WTC11 (cell line): ENCODE measurements at regions not wholly inside any gene's neighbourhood (a gene's known extent, or its start where the extent isn't known, plus 50 kb on each side); places are given as distances from the start of the nearest gene placed in this dataset.

Experiments
- ATAC-seq: fragments of 200-7000 bp; cut with Tn5 transposase; 2 replicates; pipeline ENCODE4 v1.10.0; 2021; ENCODE audit warnings: mild to moderate bottlenecking, moderate library complexity
- CTCF ChIA-PET: fragments of 300-600 bp; sonication (Branson Sonifier 250); formaldehyde crosslinking; loops from one replicate; lab custom pipeline; 2021; ENCODE audit warnings: antibody characterized with exemption; lab: Charles Lee
- POLR2A ChIA-PET: fragments of 350-600 bp; sonication (Branson Sonifier 250); formaldehyde crosslinking; loops from one replicate; lab custom pipeline; 2021; ENCODE audit warnings: antibody characterized with exemption; lab: Charles Lee
- DNase-seq: peaks from one replicate; pipeline ENCODE4 v3.0.0; 2021; ENCODE audit warnings: low spot score
- H3K27ac Mint-ChIP-seq: 2 replicates; pipeline ENCODE4 v1.8.0; 2021; ENCODE audit warnings: mixed read lengths
- H3K27me3 Mint-ChIP-seq: 2 replicates; pipeline ENCODE4 v1.8.0; 2021; ENCODE audit warnings: low read depth, mild to moderate bottlenecking, moderate library complexity, mixed read lengths
- H3K36me3 Mint-ChIP-seq: 2 replicates; pipeline ENCODE4 v1.8.0; 2021; ENCODE audit warnings: mixed read lengths
- H3K4me1 Mint-ChIP-seq: 2 replicates; pipeline ENCODE4 v1.8.0; 2022; ENCODE audit warnings: mixed read lengths
- H3K4me3 Mint-ChIP-seq: 2 replicates; pipeline ENCODE4 v1.8.0; 2021; ENCODE audit warnings: mild to moderate bottlenecking, moderate library complexity, mixed read lengths
- H3K9me3 Mint-ChIP-seq: 2 replicates; pipeline ENCODE4 v1.8.0; 2021; ENCODE audit warnings: mixed read lengths
- ATF1 ChIP-seq: sonication (generic); formaldehyde crosslinking; IDR thresholded peaks from 2 replicates; pipeline ENCODE4 v1.8.1; 2023; ENCODE audit warnings: mild to moderate bottlenecking, moderate library complexity, missing genetic modification reagents
- ATF3 ChIP-seq: sonication (generic); formaldehyde crosslinking; conservative IDR thresholded peaks from 2 replicates; pipeline ENCODE4 v1.8.1; 2022; ENCODE audit warnings: mild to moderate bottlenecking, missing genetic modification reagents
- CBFB ChIP-seq: sonication (generic); formaldehyde crosslinking; IDR thresholded peaks from 2 replicates; pipeline ENCODE4 v1.8.1; 2022; ENCODE audit warnings: mild to moderate bottlenecking, low read depth, missing genetic modification reagents
- E2F1 ChIP-seq: sonication (generic); formaldehyde crosslinking; IDR thresholded peaks from 2 replicates; pipeline ENCODE4 v1.8.0; 2022; ENCODE audit warnings: mild to moderate bottlenecking, missing genetic modification reagents
- E2F5 ChIP-seq: sonication (generic); formaldehyde crosslinking; IDR thresholded peaks from 2 replicates; pipeline ENCODE4 v1.8.1; 2022; ENCODE audit warnings: mild to moderate bottlenecking, moderate library complexity, missing genetic modification reagents
- FOXJ3 ChIP-seq: sonication (generic); formaldehyde crosslinking; IDR thresholded peaks from 2 replicates; pipeline ENCODE4 v1.9.0; 2021; ENCODE audit warnings: missing genetic modification reagents, mild to moderate bottlenecking, borderline replicate concordance
- FOXP1 ChIP-seq: sonication (generic); formaldehyde crosslinking; IDR thresholded peaks from 2 replicates; pipeline ENCODE4 v1.8.0; 2022; ENCODE audit warnings: missing genetic modification reagents, mild to moderate bottlenecking, moderate library complexity, borderline replicate concordance
- HMGXB4 ChIP-seq: sonication (generic); formaldehyde crosslinking; IDR thresholded peaks from 2 replicates; pipeline ENCODE4 v1.8.1; 2023; ENCODE audit warnings: mild to moderate bottlenecking, moderate library complexity, missing genetic modification reagents
- IRF2 ChIP-seq: sonication (generic); formaldehyde crosslinking; IDR thresholded peaks from 2 replicates; pipeline ENCODE4 v1.8.0; 2022; ENCODE audit warnings: low read depth, missing genetic modification reagents, borderline replicate concordance
- NR3C1 ChIP-seq: sonication (generic); formaldehyde crosslinking; conservative IDR thresholded peaks from 2 replicates; pipeline ENCODE4 v1.8.1; 2023; ENCODE audit warnings: low read depth, mild to moderate bottlenecking, missing genetic modification reagents
- RELA ChIP-seq: sonication (generic); formaldehyde crosslinking; IDR thresholded peaks from 2 replicates; pipeline ENCODE4 v1.8.1; 2022; ENCODE audit warnings: missing genetic modification reagents, mild to moderate bottlenecking, borderline replicate concordance
- STAT6 ChIP-seq: sonication (generic); formaldehyde crosslinking; conservative IDR thresholded peaks from 2 replicates; pipeline ENCODE4 v1.8.1; 2023; ENCODE audit warnings: mild to moderate bottlenecking, low read depth, missing genetic modification reagents, moderate library complexity
- TCF7 ChIP-seq: sonication (generic); formaldehyde crosslinking; IDR thresholded peaks from 2 replicates; pipeline ENCODE4 v1.8.0; 2022; ENCODE audit warnings: mild to moderate bottlenecking, low read depth, missing genetic modification reagents, moderate library complexity
- TEAD4 ChIP-seq: sonication (generic); formaldehyde crosslinking; IDR thresholded peaks from 2 replicates; pipeline ENCODE4 v1.8.0; 2022; ENCODE audit warnings: mild to moderate bottlenecking, missing genetic modification reagents
- ZMAT4 ChIP-seq: fragments of 250-450 bp; sonication (Bioruptor Pico); IDR thresholded peaks from 2 replicates; pipeline ENCODE4 v1.9.0; 2021; ENCODE audit warnings: mild to moderate bottlenecking
- ZNF423 ChIP-seq: fragments of 250-450 bp; sonication (Bioruptor Pico); IDR thresholded peaks from 2 replicates; pipeline ENCODE4 v2.1.2; 2022; ENCODE audit warnings: mild to moderate bottlenecking, moderate library complexity
- ZNF512 ChIP-seq: sonication (generic); formaldehyde crosslinking; IDR thresholded peaks from 2 replicates; pipeline ENCODE4 v1.8.1; 2022; ENCODE audit warnings: missing genetic modification reagents, borderline replicate concordance
- ZNF532 ChIP-seq: fragments of 250-450 bp; sonication (Bioruptor Pico); IDR thresholded peaks from 2 replicates; pipeline ENCODE4 v1.9.0; 2021; ENCODE audit warnings: mild to moderate bottlenecking, borderline replicate concordance
- ZNF671 ChIP-seq: fragments of 250-450 bp; sonication (Bioruptor Pico); IDR thresholded peaks from 2 replicates; pipeline ENCODE4 v1.8.0; 2021; ENCODE audit warnings: mild to moderate bottlenecking
- ZSCAN18 ChIP-seq: fragments of 250-450 bp; sonication (Bioruptor Pico); IDR thresholded peaks from 2 replicates; pipeline ENCODE4 v2.1.2; 2022; ENCODE audit warnings: mild to moderate bottlenecking, moderate library complexity

- ATAC-seq (no peak), DNase-seq (no peak)
- POLR2A ChIA-PET = no interaction called here
- Mint-ChIP-seq H3K36me3 (no peaks in the 10 kb centered on the region), H3K27me3 (no peaks in the 10 kb centered on the region; the same call in 1 of the 2 replicates), H3K27ac (no peak overlapping the region), H3K9me3 (no peaks in the 10 kb centered on the region), H3K4me3 (no peak overlapping the region), H3K4me1 (no peaks in the 10 kb centered on the region)
- no peak for TF ChIP-seq ATF1 (CRISPR knock-in tag)
- TF ChIP-seq E2F5 (CRISPR knock-in tag) = no peak
- no peak for TF ChIP-seq ZNF423
- TF ChIP-seq HMGXB4 (CRISPR knock-in tag) = no peak
- TF ChIP-seq TCF7 = no peak
- no peak for TF ChIP-seq ZNF532
- no peak for TF ChIP-seq STAT6 (CRISPR knock-in tag)
- no peak for TF ChIP-seq FOXP1 (CRISPR knock-in tag)
- TF ChIP-seq ATF3 (CRISPR knock-in tag) = no peak
- no peak for TF ChIP-seq ZNF671 (CRISPR knock-in tag)
- no peak for TF ChIP-seq TEAD4
- no peak for TF ChIP-seq RELA (CRISPR knock-in tag)
- no peak for TF ChIP-seq ZNF512
- TF ChIP-seq NR3C1 (CRISPR knock-in tag) = no peak
- no peak for TF ChIP-seq FOXJ3 (CRISPR knock-in tag)
- no peak for TF ChIP-seq IRF2
- TF ChIP-seq ZMAT4 (CRISPR knock-in tag) = no peak
- TF ChIP-seq CBFB = no peak
- TF ChIP-seq ZSCAN18 (CRISPR knock-in tag) = no peak
- no peak for TF ChIP-seq E2F1 (CRISPR knock-in tag)
- CTCF ChIA-PET = no interaction called here
Measured at GRCh38 chr20:24050119-24050518, 61.5 kb upstream of the GGTLC1 start.
